B cell (primary cell): ENCODE measurements at regions not wholly inside any gene's neighbourhood (a gene's known extent, or its start where the extent isn't known, plus 50 kb on each side); places are given as distances from the start of the nearest gene placed in this dataset.

Experiments
- CTCF ChIP-seq: fragments of 200-600 bp; IDR thresholded peaks from one replicate; pipeline ENCODE4 v1.8.0; 2022; ENCODE audit warnings: antibody characterized with exemption, mild to moderate bottlenecking
- EZH2 ChIP-seq: IDR thresholded peaks from 2 replicates; pipeline ENCODE4 v1.6.1; 2012; ENCODE audit warnings: borderline replicate concordance, low read depth, mild to moderate bottlenecking, moderate library complexity, low read length; ENCODE audit not compliant: insufficient read depth, poor library complexity, severe bottlenecking

- TF ChIP-seq CTCF (no peak), EZH2 (no peak)
Measured at GRCh38 chr6:139982195-139982594, 607.7 kb upstream of the CITED2 start.
